GM19351 (cell line): ENCODE measurements at regions not wholly inside any gene's neighbourhood (a gene's known extent, or its start where the extent isn't known, plus 50 kb on each side); places are given as distances from the start of the nearest gene placed in this dataset.
"Not testable (repeated sequence)": the region's sequence is repeated elsewhere in the genome, so short reads cannot be mapped to it uniquely, and the experiment has no call there.

Experiments
- ATAC-seq: cut with Tn5 transposase; IDR thresholded peaks from one replicate; pipeline ENCODE4 v1.9.1; 2021; ENCODE audit warnings: mild to moderate bottlenecking, moderate library complexity; ENCODE audit not compliant: unreplicated experiment

DNA sequence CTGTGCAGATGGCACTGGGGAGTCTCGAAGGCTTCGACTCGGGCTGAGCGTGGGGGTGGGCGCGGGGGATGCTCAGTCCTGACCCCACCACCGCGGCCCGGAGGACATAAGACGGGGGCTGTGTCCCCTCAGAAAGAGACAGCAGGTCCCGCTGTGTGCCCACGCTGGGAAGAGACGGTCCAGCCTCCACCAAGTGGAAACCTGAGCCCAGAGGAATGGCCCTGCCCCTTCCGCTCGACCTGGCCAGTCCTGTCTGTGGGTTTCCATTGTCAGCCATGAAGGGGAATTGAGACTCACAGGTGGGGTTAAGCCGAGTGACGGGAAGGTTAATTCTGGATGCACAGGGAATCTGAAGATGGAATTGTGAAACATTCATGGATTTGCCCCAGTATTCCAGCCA, 442.7 kb downstream of the PREX1 start:
- no peak for ATAC-seq

DNA sequence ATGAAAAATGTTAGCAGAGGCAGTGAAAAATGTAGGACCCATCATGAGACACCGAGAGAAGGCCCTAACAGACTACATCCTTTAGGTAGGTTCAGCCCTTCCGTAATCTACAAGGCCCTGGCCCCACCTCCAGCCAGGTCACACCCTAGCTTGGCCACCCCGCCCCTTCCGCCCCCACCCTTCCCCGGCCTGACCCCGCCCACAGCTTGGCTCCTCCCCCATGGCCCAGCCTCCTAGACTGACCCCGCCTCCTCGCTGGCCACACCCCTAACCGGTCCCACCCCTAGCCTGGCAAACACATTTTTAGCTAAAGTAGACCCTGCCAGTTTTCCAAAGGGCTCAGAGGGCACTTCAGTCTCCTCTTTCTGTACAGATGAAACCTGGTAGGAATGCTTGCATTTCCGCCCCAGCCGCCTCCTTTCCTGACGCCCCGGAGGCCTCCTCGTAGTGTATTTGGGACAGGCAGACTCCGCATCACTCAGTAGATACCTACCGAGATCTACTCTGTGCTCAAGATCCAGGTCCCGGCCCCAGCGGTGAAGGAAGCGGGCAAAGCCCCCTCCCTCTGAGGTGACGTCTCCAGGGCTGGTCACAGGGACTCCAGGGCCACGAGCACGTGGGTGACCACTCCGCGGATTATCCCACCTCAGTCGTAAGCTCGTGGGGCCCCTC, 443.5 kb downstream of the PREX1 start:
- ATAC-seq, result no peak

DNA sequence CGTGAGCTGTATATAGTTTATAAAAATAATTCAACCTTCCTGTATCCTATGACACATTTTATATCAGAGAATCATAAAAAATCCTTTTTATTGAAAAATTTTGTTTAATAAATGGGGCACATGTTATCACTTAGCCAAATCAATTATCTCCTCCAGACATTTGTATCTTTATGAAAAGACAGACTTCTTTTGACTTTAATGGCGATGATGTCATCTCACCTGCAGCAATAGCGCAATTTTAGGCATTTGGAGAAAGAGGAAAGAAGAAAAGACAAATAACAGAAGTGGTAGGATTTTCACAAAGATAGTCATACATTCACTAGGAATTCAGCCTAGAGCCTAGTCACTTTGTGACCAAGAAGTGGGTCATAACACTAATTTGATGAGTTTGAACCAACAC, 444.5 kb downstream of the PREX1 start:
- no peak for ATAC-seq

DNA sequence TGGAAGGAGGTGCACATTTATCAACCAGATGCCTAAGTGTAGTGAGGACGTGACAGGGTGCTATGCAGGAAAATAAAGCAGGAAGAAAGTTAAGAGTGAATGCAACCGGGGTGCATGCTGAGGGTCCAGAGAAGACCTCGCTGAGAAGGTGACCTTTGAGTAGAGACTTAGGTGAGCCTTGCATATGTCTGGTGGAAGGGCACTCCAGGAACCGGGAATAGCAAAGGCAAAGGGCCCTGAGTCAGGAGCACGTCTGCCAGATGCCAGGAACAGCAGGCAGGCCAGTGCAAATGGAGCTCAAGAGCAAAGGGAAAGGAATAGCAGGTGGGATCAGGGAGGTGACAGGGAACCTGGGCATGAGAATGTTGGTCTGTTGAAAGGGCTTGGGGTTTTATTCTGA, 445.5 kb downstream of the PREX1 start:
- ATAC-seq, result no peak

DNA sequence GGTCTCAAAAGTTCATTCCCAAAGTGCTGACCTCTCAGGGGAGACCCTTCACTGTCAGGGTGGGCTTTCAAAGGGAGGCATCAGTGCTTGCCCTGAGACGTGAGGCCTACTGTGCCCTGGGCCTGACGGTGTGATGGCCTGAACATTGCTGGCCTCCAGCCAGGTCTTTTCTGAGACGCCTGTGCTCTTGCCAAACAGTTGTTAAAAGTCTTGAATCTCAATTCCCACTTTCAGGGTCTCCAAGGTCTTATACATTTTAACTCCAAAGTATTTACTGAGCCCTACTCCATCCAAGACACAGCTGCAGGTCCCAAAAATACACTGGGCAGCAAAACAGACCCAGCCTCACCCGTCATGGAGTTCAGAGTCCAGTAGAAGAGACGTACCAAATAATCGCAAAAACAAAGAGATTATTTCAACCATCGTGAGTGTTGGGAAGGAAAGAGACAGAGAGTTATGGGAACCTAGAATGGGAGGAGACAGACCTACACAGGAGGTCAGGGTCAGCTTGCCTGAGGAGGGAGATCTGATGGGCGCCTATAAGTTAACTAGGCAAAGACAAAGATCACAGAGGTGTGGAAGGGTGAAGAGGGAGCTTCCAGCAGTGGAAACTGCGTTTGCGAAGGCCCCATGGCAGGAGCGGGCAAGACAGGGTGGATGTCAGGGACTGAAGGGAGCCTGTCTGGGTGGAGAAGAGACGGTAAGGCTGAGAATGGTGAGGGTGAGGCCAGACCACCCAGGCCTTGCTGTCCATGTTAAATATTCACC, 446.3 kb downstream of the PREX1 start:
- no peak for ATAC-seq

DNA sequence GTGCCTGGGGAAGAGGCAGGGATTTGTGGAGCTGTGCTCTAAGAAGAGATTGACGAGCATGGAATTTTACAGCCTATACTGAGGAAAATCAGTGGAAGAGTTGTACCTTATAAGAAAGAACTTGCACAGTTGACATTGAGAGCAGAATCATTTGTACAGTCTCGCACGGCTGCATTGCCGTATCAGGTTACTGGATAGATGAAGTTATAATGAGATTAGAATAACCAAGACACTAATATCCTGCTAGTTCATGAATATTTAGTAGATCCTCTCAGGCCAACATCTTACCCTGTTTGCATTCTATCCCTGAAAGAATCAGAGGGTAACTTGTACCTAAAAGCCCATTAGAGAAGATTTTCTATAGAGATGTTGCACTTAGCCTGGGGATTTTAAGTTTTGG, 447.1 kb downstream of the PREX1 start:
- ATAC-seq, result no peak

DNA sequence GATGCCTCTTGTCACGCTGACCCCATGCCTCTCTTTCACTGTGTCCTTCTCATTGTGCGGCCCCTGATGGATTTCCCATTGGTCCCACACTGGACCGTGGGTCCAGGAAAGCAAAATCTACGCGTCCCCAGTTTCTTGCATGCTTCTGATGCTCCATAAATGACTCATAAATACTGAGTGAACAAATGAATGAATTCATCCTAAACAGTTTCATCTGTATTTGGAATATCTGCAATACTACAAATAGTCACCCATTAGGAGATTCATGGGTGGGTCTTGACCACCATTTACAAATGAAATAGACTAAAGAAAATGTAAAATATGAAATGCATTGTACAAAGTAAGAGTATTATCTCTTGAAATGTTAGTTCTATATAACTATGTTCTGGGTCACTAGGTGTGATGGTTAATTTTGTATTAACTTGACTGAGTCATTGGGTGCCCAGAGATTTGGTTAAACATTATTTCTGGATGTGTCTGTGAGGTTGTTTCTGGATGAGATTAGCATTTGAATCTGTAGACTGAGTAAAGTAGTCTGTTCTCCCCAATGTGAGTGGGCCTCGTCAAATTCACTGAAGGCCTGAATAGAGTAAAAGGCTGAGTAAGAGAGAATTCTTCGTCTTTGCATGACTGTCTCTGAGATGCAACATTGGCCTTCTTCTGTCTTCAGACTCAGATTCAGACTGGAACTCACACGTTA, 448.7 kb downstream of the PREX1 start:
- ATAC-seq, result no peak

DNA sequence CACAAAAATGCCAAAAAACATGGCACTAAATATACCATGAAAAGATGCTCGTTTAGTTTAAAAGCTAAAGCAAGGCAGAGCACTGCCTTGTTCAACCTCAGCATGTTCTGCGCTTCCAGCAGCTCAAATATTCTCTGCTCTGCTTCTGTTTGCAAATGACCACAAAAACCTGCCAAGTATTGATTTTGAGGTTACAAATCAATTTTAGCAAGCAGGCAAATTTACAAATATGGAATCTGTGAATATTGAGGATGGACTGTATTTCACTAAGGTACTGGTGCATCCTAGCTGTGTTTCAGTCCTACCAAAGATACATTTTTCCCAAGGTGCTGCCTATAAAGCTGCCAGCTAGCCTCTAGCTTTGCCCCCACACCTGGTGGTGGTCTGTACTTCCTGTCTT, 449.9 kb downstream of the PREX1 start:
- no peak for ATAC-seq

DNA sequence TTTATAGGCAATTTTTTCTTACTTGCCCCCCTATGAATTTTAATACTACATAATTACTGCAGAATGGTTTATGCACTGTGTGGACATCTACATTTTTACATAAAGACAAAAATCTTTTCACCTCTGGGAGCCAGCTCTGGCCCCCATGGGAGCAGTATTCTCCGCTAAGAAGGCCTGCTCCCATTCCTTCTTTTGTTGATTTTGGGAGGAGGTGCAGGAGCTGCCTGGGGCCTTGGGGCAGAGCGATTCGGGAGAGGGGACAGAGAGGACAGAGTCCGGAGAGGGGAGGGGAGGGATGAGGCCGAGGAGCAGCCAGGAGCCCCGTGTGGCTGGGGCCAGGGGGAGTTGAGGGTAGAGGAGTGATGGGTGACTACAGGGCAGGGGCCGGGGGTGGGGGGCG, 452.0 kb downstream of the PREX1 start:
- no peak for ATAC-seq

DNA sequence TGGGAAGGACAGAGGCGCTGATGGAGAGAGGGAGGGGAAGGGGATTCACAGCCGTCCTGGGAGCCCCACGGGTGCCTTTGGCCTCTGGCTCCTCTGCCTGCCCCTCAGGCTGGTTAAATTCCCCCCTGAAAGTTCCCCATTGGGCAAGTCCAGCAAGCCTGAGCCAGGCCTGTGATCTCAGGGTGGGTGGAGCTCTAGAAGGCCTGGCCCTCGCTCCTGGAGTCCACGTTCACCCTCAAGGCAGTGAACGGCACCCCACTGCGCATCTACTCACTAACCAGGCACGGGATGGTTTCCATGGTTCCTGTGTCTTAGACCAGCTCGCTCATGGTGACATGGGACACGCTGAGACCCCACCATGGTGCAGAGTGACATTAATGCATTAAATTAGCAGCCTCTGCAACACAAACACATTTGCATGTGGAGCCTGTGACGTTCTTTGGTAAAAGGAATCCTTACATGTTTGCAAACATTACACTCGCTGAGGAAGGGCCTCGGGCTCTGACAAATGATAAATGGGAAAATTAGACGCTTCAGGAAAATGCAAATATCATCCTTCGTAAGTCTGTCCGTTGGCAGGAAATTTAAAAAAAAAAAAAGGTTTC, 452.7 kb downstream of the PREX1 start:
- ATAC-seq, result no peak

DNA sequence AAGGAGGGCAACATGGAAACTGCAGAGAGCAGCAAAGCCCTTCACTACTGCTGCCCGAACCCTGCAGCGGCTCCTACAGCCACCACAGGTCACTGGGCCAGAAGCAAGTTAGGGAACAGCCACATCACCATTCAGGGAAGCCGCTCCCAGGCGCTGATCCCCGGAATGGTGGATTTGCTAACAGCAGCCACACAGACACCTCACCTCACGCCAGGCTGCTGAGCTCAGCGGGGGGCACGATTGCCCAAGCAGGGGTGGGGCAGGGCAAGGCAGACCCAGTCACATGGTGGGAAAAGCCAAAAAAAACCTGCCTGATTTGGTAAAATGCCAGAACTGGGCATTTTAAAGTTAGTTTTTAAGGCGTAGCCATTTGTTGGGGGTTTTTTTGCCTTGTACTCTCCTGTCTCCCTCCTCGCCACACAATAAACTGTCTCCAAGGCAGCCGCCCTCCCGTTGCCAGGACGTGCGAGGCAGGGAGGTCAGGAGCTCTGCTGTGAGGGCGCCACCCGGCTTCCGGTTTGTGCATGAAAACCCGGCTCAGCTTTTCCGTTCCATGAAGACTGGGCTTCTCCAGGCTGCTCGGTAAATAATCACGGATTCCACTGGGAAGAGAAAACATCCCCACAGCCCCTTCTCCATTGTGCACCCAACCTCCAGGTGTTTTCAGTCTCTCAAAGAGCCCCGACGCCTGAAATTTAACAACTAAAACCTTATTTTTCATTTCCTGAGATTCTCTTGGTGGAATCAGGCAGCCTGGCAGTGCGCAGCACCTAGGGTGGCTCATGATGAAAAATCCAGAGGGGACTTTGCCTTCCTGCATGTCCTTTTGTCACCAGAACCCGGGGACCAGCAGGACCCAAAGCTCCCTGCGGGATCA, 453.5 kb downstream of the PREX1 start:
- ATAC-seq, result not testable (repeated sequence)

DNA sequence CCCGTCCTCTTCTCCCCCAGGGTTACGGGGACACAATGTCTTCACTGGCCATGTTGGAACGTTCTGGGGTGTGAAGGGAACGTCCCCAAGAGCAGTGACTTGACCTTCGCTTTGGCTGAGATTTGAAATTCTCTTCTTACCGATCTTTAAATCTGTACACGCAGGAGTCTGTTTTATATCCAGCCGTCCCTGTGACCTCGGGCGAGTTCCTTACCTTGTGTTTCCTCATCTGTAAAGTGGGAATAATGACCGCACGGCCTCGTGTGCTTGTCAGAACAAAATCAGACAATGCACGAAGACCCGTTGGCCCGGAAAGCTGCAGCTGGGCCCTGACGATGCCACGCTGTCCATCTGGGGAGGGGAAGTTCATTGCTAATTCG, 454.3 kb downstream of the PREX1 start:
- no peak for ATAC-seq

DNA sequence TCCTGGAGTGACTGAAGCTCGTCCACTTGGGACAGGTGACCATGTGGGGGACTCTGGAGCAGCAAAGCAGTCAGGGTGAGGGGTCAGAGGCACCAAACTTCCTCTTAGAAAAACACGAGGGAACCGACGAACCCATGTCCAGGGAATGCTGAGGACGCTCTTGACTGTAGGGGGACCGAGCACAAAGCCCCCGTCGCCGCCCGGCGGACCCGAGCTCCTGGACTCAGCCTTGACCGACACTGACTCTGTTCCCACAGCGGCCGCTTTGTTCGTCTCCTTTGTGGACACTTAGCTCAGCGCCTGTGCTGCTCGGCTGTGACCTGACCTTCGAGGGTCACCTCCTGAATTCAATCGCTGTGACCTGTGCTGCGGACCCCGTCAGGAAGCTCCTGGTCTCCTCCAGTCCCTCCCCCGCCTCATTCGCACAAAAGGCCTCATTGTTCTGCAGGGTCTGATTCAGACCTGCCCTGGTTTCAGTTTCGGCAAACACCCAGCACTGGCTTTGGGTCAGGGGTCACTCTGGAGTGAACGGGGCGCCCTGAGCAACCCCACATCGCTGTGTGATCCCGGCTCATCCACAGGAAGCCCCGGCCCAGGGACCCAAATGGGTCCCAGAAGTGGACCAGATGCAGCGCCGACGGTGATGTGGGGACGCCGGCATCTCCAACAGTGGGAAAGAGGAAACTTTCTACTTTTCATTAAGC, 454.8 kb downstream of the PREX1 start:
- not testable (repeated sequence) for ATAC-seq

DNA sequence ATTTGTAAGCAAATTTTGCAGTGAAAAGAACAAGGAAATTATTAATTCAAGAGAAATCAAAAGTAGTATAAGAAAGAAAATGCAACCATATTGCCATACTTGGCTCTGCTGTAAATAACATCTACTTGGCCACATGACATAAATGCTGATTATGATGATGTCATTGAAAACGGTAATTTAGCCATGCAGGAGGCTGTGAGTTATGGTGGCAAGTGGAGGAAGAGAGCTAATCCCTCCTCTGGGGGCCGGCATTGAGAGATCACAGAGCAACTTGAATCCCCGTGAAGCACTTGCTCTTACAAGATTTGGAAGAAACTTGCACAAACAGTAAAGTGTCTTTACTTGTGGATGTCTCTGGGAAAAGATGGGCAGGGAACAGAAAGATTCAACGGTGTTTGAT, 456.6 kb downstream of the PREX1 start:
- ATAC-seq, result no peak

DNA sequence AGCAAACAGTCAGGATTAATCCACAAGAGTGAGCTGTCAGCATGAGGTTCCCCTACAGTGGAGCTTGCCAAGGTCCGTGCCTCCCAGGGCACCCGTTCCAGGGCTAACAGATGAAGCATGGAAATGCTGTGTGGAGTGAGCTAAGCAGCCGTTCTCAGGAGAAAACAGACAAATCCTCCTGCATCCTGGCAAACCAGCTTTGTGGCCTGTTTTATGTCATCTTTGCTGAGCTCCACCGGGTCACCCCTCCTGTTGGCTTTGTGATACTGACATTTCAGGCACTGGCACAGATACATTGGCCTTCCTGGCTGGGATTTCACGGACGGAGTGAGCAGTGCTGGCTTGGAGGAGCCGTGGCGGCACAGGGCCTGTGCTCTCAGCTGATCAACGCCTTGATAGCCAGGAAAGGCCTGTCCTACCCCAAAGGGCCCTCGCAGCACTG, 459.2 kb downstream of the PREX1 start:
- ATAC-seq, result not testable (repeated sequence)

DNA sequence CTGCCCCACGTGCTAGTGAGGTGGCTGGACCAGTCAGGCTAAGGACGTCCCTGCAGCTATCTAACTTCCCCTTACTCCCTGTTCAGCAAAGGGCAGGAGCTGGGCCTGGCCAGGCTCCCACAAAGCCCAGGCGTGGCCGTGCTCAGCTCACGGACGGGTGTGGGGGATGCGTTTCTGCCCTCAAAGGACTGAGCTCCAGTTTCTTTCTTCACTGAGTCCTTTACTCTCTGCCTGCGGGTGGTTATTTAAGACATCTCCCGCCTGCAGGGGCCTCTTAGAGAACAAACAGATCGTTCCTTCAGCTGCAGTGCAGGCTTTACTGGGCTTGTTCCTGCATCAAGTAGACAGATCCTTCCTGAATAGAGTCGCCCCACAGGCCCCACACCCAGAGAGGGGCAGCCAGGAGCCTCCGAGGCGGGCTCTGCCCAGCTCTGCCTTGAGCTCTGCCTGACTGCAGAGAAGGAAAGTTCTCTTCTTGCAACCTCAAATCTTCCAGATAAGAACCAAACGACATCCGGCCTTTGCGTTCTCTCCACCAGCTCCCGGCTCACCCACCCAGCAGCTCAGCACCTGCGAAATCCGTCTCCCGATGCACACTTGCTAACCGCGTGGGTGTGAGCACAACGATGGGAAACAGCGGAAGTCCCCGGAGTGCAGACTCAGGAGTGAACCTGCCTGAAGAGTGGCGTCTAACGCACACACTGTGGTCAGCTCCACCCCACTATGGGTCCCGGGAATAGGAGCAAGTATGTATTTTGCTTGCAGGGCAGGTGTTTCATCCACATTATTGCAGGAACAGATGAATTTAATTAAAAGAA, 460.0 kb downstream of the PREX1 start:
- ATAC-seq, result not testable (repeated sequence)

DNA sequence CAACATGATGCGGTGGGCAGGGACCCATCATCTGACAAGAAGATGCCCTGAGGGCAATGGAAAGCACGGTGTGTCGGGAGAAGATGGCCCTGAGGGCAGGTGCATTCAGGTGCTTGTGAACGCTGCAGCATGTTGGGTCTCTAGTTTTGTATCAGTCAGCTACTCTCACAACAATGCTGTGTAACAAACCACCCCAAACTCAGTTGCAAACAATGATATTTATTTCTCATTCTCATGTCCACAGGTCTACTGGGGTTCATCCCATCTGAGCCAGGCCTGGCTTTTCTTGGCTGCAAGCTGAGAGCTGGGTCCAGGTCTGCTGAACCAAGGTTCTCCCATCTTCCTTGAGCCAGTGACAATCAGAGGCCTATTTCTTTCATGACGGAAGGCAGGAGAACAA, 461.6 kb downstream of the PREX1 start:
- ATAC-seq, result no peak

DNA sequence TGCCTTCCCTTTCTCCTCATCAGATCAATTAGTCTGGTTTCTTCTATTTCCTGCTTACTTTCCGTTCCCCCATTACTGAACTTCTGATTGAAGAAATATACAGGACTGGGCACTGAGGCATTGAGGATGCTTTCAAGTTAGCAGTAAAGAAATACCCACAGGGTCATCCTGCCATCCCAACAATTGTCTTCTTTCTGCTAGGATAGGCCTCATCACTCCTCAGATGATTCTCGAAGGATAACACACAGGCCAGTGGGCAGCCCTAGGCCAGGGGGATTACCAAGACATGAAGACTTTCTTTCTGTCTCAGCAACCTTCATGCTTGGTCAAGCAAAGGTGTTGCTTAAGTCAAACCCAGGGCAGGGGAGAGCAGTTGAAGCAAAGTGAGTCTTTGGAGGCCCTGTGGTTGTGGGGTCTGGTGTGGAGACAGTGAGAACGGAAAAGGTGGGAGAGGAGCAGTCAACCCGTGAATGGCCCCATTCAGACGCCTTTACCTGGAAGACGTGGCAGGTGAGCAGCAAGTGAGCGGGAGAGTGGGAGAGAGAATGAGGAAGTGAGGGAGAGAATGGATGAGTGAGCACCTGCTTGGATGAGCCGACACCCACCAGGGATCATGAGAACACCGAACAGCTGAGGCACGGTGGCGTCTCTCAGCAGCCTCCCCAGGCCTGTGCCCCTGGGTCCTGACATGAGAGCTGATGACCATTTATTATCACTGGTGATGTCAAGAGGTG, 462.9 kb downstream of the PREX1 start:
- peak; percentile 53 for ATAC-seq
